ENCODE measurements at regions not wholly inside any gene's neighbourhood (a gene's known extent, or its start where the extent isn't known, plus 50 kb on each side); places are given as distances from the start of the nearest gene placed in this dataset.
A peak's percentile ranks its signal among the peaks of the same experiment; 100 is the strongest.

GRCh38 chr19:31610018-31610417, 260.8 kb upstream of the TSHZ3 start:
- WGBS, 2 donors, result 79 to 93% methylated on average over 8 of the region's 8 CpGs
- intact Hi-C loops (cut with DNase I), result no loop called here
- peaks cover 0 to 7% (median 0%) of the 10 kb centered on the region in 3 donors for H3K4me1 ChIP-seq
- no peak for TF ChIP-seq CTCF (IDR thresholded peaks at IDR 0.05)
- TF ChIP-seq POLR2A (IDR thresholded peaks at IDR 0.05), result no peak
- H3K9me3 ChIP-seq, result no peaks in the 10 kb centered on the region
- no peak for DNase-seq
- no peaks in the 10 kb centered on the region for H3K27me3 ChIP-seq
- no peak overlapping the region for H3K4me3 ChIP-seq
- H3K27ac ChIP-seq, result no peak overlapping the region
- no peaks in the 10 kb centered on the region for H3K36me3 ChIP-seq

- no peak for DNase-seq
- no peak for TF ChIP-seq CTCF (IDR thresholded peaks at IDR 0.05)
- no peak for TF ChIP-seq POLR2A (IDR thresholded peaks at IDR 0.05)
- H3K4me1 ChIP-seq, result peaks cover 0 to 7% (median 0%) of the 10 kb centered on the region in 3 donors
- no peaks in the 10 kb centered on the region for H3K36me3 ChIP-seq
- no peak overlapping the region for H3K4me3 ChIP-seq
- H3K9me3 ChIP-seq, result no peaks in the 10 kb centered on the region
- intact Hi-C loops (cut with DNase I), result no loop called here
- H3K27me3 ChIP-seq, result no peaks in the 10 kb centered on the region
- 64 to 76% methylated on average over 3 of the region's 3 CpGs for WGBS, 2 donors
- no peak overlapping the region for H3K27ac ChIP-seq
Measured at GRCh38 chr19:31611046-31611877, 262.0 kb upstream of the TSHZ3 start.

- Histone ChIP-seq H3K4me3 (no peak overlapping the region), H3K9me3 (no peaks in the 10 kb centered on the region), H3K27me3 (no peaks in the 10 kb centered on the region), H3K4me1 (peaks cover 0 to 7% (median 0%) of the 10 kb centered on the region in 3 donors), H3K36me3 (no peaks in the 10 kb centered on the region), H3K27ac (no peak overlapping the region)
- intact Hi-C loops (cut with DNase I), result no loop called here
- 70 to 74% methylated on average over 6 of the region's 6 CpGs for WGBS, 2 donors
- no peak for DNase-seq
- TF ChIP-seq POLR2A (IDR thresholded peaks at IDR 0.05) (no peak), CTCF (IDR thresholded peaks at IDR 0.05) (no peak)
Measured at GRCh38 chr19:31612873-31613272, 263.6 kb upstream of the TSHZ3 start.

- Histone ChIP-seq H3K4me3 (no peak overlapping the region), H3K36me3 (no peaks in the 10 kb centered on the region), H3K27ac (peak overlapping the region in 1 of 4 donors; percentile 38), H3K27me3 (no peaks in the 10 kb centered on the region), H3K4me1 (peaks cover 0 to 7% (median 0%) of the 10 kb centered on the region in 3 donors), H3K9me3 (no peaks in the 10 kb centered on the region)
- WGBS, 2 donors, result 22 to 47% methylated on average over 3 of the region's 4 CpGs
- TF ChIP-seq POLR2A (IDR thresholded peaks at IDR 0.05) (no peak), CTCF (IDR thresholded peaks at IDR 0.05) (no peak)
- intact Hi-C loops (cut with DNase I), result no loop called here
- DNase-seq, result no peak
Measured at GRCh38 chr19:31613683-31614219, 264.5 kb upstream of the TSHZ3 start.

GRCh38 chr19:31616031-31616430, 266.8 kb upstream of the TSHZ3 start:
- WGBS, 2 donors, result 54 to 65% methylated on average over 3 of the region's 3 CpGs
- intact Hi-C loops (cut with DNase I), result no loop called here
- DNase-seq, result no peak
- TF ChIP-seq CTCF (IDR thresholded peaks at IDR 0.05) (no peak), POLR2A (IDR thresholded peaks at IDR 0.05) (no peak)
- H3K36me3 ChIP-seq, result no peaks in the 10 kb centered on the region
- H3K27me3 ChIP-seq, result no peaks in the 10 kb centered on the region
- no peak overlapping the region for H3K27ac ChIP-seq
- peaks cover 0 to 7% (median 0%) of the 10 kb centered on the region in 3 donors for H3K4me1 ChIP-seq
- H3K4me3 ChIP-seq, result no peak overlapping the region
- no peaks in the 10 kb centered on the region for H3K9me3 ChIP-seq
